HCEC 1CT (cell line): ENCODE measurements at regions not wholly inside any gene's neighbourhood (a gene's known extent, or its start where the extent isn't known, plus 50 kb on each side); places are given as distances from the start of the nearest gene placed in this dataset.

Source experiments
- DNase-seq: peaks from one replicate; pipeline ENCODE4 v3.0.0-alpha.2; 2017

DNA sequence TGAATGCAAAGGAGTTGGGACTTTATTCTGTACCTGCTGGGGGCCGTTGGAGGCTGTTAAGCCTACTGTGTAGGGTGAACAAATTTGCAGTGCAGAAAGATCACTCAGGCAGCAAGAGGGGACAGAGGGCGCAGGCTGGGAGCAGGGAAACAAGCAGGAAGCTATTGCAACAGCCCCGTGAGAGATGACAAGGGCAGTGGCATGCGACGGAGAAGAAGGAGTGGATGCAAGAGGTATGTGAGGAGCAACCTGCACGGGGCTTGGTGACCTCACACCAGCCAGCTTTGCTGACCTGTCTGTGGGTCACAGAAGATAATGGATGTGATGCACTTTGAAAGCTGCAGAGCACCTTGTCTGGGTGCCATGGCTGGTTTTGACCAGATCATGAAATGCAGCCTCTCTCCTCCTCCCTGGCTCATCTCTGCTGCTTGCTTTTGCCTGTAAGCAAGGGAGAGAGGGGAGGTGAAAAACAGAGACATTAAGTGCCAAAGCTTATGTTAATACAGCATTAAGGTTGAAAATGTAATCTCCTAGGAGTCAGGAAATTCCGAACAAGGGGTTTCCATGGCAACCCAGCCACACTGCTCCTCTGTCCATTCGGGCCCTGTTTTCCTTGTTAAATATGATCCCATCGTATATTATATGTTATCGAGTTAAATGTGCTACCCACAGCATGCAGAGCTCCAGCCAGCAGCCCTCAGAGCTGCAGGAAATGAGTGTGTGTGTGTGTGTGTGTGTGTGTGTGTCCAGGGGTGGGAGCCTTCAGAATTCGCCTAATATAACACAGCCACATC is 314.3 kb upstream of the ZMIZ1 start:
- DNase-seq: no peak

DNA sequence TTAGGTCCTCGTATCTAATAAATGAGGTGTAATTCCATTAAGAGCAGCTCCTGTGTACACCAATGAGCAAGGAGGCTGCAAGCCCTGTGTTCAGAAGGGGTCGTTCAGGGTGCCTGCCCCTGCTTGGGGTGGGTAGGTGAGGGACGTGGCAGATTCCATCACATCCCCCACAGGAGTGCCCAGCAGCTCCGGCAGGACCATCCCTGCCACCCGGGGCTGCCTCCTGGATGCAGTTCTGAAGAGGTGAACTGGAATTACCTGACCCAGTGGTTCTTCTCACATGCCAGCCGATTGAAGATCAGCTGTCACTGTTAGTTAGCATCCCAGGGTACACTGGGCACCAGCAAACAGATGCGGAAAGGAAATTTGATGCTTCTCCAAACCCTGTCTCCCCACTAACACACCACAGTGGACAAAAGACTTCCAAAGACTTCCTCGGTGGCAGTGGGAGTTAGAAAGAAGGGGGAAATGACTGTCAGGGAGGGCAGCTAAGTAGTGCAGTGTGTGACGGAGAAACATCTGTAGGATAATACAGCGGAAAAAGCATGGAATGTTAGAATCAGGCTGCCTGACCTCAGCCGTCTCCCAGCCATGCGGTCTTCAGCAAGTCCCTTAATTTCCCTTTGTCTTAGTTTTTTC is 313.6 kb upstream of the ZMIZ1 start:
- DNase-seq: no peak

DNA sequence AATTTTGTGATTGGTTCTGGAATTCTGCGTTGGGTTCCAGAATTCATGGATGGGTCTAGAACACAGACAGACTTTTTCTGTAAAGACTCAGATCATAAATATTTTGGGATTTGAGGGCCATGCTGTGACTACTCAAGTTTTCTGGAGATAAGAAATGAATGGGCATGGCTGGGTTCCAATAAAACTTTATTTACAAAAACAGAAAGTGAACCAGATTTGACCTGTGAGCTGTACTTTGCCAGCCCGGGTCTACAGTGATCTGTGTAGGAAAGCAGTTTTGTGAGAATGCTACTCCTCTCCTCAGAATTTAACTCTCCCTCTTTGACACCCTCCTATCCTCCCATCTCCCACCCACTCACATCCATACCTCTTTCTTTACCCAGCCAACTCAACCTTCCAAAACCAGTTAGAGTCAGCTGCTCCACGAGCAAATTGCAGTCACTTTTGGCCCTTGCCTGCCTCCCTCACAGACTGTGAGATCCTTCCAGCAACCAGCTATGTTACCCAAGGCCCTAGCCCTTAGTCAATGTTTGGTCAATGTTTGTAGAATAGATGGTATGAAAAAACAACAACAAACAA is 312.8 kb upstream of the ZMIZ1 start:
- DNase-seq: no peak

DNA sequence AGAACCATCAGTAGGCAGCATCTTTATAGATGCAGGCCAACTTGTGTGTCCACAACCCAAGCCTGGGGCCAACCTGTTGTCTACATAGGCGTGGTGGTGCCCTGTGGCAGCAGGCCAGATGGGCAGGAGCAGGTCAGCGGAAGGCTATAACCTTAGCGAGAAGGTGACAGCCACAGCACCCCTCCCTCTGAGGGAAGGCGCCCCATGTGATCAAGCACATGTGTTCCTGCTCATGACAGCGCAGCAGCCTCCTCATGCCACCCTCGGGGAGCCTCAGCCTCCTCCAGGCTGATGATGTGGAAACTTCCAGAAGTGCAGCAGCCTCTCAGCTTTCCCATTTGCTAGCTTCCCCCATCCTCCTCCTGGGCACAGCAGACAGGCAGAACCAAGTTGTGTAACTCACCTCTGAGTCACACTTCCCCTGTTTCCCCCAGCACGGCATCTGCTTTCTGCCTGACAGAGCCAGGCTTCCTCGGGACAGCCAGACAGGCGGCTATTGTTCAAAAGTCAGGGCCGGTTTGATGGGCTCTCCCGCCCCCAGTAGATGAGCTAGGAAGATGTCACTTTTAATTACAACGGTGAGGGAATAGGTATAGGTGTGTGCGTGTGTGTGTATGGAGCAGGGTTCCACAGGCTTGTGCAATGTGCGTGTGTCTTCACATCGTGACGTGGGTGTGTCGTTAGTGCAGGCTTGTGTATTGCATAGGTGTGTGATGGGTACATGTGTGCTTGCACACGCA is 312.0 kb upstream of the ZMIZ1 start:
- DNase-seq: peak; percentile 93

DNA sequence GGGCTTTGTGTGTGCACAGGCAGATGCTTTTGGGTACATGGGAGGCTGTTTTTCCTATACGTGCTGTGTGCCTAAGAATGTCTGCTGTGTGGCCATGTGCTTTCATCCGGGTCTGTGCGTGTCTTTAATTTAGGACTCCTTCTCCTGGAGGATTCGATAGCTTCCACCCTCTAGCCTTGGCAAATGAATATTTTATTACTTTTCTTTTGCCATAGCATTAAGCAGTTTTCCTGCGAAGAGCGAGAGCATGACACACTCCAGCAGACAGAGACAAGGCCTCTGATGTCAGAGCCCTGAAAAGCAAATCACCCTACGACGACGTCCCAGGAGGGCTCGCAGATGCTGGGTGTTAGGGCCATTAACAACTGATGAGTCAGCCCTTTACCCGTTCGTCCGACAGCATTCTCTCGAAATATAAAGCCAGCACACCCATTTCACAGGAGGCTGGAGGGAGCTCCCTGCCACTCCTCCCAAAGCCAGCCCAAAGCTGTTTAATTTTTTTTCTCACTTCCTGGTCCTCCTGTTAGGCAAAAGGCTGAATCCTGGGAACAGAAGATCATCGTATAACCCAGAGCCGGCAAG is 311.3 kb upstream of the ZMIZ1 start:
- DNase-seq: no peak

DNA sequence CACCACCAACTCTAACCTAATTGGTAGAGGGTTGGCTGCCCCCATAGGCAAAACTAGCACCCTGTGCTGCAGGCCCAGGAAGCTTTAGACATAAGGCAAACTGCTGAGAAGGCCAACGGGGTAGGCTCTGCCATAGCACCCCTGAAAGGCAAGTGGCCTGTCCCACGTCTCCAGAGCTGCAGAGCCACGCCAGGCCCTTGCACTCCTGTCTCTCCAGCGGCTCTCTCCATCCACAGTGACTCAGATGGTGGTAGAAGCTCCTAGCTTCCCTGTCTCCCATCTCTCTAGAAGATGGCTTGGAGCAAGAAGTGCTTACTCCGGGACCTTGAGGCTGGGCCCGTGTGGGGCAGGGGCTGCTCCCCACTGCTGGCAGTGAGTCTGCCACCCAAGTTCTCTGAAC is 310.6 kb upstream of the ZMIZ1 start:
- DNase-seq: no peak

DNA sequence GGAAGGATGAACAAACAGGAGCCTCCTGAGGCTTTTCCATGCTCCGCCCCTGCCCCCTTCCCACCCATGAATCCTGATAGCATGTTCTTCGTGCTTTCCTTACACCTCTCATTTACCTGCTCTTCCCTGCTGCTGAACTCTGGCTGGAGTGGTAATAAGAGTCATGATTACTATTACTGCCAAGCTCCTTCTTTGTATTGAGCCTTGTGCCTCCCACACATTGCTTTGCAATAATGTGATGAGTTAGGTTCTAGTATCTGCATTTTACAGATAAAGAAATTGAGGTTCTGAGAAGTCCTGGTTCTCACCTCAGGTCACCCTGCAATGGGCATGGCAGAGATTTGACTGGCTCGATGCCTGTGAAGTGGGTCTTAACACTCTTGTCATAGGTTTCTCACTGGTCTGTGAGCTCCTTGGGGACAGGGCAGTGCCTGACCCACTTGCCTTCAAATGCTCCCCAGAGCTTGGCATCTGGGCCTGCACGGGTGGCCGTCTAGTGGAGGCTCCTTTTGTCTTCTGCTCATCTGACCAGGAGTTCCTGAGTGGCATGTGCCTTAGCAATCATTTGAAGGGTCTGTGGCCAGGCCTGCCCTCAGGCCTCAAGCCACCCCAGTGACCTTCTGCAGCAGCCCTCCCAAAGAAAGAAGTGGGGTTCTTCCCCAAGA is 309.2 kb upstream of the ZMIZ1 start:
- no peak for DNase-seq

DNA sequence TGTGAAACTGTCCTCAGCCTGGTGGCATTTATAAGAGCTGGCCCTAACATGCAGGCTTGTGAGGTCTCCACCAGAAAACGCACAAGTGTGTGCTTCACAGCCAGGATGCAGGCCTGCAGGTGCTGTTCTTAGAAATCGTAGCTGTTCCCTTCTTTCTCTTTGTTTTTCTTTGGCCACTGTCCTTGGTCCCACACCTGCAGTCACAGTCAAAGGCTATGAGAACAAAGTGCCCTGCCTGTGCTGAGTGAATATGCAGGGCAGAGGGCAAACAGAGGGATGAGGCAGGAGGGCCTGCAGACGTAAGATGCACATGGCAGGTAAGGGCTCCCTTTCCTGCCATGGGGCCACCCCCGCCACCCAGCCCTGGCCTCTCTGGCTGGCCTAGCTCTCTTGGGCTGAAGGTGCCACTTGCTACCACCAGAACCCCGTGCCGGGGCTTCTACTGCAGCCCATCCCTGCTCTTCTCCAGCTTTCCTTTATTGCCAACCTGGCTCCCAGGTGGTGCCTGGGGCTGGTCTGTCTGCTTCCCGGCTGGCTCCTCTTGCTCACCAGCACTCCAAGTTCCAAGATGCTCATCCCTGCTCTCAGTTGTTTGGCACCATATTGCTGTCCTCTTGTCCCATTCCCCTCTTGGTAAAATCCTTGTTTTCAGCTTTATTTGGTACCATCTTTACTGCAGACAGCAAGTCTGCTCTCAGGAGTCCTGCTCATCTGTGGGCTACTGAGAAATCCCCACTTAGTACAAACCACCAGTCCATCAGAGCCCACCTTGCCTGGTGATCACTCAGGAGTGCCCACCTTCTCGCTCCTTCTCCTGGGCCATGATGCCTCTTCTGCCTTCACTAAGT is 308.1 kb upstream of the ZMIZ1 start:
- DNase-seq: no peak

DNA sequence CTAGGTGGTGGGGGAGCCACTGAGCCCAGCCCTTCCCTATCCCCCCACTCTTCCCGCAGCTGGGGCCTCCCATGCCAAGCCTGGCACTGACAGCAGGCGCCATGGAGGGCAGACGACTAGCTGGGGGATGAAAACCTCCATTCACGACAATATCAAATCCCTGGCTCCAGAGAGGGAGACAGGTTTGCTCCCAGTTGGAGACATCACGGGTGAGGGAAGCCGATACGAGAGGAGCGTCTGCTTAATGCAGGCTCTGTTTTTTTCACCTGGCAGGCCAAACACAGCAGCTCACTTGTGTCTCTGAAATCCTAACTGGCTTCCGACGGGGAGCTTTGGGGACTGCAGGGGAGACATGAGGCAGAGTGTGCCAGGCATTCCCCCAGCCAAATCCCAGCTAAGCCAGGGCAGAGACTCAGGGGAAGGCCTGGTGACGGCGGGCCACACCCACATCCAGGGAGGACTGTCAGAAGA is 307.4 kb upstream of the ZMIZ1 start:
- no peak for DNase-seq

DNA sequence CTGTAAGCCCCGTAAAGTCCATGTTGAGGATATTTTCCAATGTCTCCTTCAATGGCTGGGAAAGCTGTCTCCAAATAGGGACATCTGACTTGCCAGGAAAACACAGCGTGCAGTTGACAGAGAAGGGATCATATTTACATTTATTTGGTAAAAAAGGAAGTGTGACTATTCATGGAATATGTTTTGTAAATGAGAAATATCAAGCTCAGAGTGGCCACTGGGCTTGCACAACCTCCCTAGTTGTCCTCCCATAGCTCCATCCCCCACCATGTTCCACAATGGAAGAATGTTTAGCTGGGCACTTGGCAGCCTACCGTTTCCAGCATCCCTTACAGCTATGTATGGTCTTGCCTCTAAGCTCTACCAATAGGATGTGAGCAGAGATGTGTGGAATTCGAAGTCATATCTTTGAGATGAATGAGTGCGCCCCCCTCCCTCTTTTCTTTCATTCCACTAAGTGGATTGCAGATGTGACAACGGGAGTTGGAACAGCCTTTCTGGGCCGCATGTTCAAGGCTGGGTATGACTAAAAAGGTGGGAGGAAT is 306.6 kb upstream of the ZMIZ1 start:
- DNase-seq: no peak

DNA sequence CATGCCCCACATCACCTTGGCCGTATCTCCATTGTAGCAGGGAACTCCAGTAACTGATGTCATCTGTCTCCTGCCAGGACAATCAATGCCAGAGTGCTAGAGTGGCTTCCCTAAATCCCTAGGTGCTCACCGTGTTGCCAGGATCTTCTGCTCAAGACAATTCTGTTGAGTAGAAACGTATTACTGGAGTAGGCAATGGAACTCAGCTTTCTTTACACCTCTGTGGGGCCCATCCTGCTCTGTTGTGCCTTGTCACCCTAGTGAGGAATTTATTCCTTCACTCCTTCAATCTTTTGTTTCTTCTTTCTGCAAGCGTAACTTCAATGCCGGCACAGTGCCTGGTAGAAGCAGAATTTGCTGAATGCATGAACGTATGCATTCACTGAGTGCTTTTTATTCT is 305.5 kb upstream of the ZMIZ1 start:
- no peak for DNase-seq

DNA sequence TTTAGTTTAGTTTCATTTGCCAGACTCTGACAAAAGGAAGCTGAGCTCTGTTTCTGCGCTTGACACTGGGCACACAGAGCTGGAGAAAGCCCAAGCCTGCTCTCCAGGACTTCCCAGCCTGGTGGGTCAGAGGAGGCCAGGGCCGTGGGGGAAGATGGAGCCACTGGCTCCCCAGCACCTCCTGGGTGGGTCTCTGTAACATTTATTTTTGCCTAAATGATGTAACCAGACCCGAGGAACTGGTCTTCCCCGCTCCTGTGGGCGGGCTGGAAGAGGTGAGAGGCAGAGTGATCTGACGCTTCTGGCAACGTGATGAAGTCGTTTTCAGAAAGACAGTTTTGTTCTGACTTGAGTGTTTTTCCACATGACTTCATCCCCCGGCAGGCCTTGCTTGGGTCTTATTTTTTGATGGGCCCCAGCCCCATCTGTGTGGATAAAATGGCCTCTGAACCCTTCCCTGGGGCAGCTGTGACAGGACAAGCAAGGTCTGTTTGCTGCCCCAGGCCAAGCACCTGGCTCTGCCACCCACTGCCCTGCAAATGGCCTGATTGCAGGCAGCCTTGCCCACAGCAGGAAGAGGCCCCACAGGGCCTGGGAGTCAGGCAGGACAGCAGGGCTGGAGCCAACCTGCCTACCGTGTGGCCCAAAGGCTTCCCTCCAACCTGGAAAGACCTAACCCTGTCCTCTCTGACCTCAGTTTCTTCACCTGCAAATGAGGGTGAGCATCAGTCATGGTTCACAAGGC is 304.9 kb upstream of the ZMIZ1 start:
- no peak for DNase-seq

DNA sequence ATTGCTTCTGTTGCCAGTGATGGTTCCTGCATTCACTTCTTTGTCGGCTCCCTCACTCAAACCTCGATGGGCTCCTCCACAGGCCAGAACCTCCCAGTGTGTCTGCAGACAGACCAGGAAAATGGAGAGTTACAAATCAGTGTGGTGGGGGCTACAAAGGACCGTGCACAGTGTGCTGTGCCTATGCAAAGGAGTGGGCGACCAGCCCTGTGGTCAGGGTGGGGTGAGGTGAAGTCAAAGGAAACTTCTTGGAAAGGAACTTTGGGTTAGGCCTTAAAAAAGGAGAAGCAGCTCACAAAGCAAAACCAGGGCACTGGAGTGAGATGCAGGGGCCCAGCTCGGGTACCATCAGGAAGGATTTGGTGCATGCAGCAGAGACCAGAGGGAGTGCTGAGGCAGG is 304.3 kb upstream of the ZMIZ1 start:
- DNase-seq: no peak

DNA sequence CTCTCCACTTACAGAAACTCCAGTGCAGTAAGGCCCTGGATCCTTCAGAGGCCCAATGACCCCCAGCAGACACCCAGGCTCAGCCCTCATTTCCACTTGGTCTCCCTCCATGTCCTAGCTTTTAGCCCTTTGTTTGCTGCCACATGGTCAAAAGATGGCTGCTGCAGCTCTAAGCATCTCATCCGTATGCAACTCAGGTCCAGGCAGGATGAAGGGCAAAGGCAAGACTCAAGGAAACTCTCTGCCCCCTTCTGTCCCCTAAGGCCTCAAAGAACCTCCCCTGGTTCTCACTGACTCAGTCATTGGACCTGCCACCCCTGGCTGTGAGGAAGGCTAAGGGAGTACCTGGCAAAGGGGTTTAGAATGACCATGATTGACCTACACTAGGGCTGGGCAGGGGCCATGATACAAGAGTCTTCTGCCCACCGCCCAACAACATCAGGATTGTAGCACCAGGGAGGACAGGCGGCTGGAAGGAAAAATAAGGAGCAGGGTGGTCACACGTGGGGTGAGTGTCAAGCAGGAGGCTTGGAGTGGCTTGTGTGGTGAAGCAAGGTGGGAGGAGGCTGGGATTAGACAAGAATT is 303.8 kb upstream of the ZMIZ1 start:
- DNase-seq: no peak

DNA sequence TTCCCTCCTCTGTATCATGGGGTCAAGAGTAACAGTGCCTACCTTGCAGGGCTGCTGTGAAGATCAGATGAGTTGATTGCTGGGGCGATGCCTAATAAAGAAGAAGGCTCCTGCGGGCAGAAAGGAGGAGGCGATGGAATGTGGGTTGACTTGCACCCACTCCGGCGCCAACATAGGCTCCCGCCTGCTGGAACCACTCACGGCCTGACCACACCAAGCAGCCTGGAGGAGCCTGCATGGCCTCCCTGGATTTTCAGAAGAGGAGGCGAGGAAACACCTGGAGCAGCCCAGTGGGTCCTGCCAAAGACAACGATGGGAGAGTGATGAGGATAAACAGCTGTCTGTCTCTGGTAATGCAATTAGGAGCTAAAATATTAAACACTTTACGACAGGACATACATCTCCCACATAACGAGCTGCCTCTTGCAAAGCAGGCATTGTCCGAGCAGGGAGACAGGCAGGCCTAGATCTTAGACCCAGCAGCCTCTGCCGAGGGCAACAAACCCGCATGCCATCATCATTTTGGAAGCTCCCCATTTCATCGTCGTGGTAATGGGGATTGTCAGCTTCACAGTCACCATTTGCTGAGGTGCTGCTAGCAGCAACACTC is 302.9 kb upstream of the ZMIZ1 start:
- DNase-seq: no peak

DNA sequence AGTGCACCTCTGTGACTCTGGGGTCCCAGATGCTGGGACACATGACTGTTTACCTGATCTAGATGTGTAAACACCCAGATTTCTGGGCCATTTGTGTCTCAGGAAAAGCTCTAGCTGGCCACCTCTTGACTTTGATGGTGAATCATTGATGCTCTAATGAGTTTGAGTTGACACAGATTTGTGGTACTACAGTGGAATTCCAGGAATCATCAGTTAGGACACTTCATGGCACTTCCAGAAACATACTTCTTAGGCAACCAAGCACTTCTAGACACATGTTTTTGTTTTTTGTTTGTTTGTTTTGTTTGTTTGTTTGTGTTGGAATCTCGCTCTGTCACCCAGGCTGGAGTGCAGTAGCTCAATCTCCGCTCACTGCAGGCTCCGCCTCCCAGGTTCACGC is 302.2 kb upstream of the ZMIZ1 start:
- DNase-seq: no peak

DNA sequence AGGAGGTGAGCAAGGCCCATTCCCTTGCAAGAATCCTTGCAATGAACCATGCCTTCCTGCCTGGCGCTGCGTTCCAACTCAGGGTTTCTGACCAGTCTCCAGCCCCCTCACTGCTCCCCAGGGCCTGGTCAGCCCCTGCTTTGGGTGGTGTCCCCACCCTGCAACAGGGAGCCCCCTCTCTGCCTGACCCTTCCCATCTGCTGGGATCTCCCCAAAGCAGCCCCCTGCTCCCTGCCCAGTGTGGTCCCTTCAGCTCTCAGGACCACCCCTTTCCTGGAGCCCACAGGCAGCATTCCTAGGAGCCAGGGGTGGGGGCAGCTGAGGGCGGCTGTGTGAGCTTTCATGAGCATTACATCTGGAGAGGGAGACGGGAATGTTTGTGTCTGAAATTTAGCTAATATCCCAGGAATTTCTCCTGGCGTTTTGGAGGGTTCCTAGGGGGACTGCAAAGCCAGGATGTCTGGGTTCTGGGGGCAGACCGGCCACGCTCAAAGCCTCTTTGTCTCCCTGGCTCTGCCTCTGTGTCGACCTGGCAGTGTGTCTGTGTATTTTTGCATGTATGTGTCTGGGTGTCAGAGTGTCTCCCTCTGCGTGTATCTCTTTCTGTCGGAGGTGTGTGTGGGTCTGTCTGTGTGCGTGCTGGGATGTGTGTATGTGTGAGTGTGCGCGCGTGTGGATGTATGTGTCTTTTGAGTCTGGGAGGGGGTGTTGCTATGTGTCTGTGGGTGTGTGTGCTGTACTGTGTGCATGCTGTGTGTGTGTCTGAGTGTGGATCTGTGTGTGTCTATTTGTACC is 300.5 kb upstream of the ZMIZ1 start:
- DNase-seq: no peak

DNA sequence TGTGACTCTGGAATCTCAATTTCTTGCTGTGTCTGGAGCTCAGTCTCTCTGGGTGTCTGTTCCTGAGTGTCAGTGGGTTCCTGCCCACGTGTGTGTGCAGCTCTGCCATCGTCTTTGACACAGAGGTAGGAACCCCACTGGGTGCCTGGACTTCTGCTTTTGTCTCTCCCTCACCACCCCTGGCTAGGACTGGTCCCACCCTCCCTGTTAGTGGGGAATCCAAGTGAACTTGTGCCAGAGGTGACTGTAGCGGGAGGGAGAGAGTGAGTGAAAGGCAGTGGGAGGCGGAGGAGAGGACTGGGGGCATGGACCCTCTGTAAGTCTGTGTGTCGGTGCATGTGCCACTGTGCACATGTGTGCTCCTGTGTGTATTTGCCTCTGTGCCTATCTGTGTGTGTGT is 299.9 kb upstream of the ZMIZ1 start:
- no peak for DNase-seq

DNA sequence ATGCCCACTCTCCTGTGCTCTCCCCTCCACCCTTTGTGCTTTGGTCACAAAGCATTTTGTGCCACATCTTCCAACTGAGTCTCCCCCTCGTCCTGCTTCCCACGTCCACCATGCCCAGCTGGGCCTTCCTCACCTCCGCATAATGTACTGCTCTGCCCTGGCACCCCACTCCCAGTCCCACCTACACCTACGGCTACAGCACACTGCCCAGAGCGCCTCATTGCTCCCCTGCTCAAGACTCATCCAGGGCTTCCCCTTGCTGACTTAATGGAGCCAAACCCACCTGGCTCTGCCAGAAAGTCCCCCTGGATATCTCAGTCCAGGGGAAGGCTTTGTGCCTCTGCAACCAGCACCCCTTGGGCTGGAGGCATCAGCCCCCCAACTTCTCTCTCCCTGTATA is 299.2 kb upstream of the ZMIZ1 start:
- no peak for DNase-seq
